Pons (tissue), 1 donor: ENCODE measurements at regions not wholly inside any gene's neighbourhood (a gene's known extent, or its start where the extent isn't known, plus 50 kb on each side); places are given as distances from the start of the nearest gene placed in this dataset.
"Not testable (repeated sequence)": the region's sequence is repeated elsewhere in the genome, so short reads cannot be mapped to it uniquely, and the experiment has no call there.

Source experiments
- DNase-seq: peaks from one replicate; pipeline ENCODE4 v3.0.0-alpha.2; 2016; ENCODE audit warnings: low spot score

- no peak for DNase-seq
Observed at GRCh38 chr16:35750701-35751104, 2291.3 kb downstream of the TP53TG3F start.

- DNase-seq = no peak
Observed at GRCh38 chr16:35751191-35751941, 2292.0 kb downstream of the TP53TG3F start.

- DNase-seq = no peak
Observed at GRCh38 chr16:35752012-35752772, 2292.8 kb downstream of the TP53TG3F start.

- DNase-seq = no peak
Observed at GRCh38 chr16:35752773-35753558, 2293.6 kb downstream of the TP53TG3F start.

GRCh38 chr16:35753559-35754390 lies 2294.4 kb downstream of the TP53TG3F start:
- DNase-seq = no peak

DNA sequence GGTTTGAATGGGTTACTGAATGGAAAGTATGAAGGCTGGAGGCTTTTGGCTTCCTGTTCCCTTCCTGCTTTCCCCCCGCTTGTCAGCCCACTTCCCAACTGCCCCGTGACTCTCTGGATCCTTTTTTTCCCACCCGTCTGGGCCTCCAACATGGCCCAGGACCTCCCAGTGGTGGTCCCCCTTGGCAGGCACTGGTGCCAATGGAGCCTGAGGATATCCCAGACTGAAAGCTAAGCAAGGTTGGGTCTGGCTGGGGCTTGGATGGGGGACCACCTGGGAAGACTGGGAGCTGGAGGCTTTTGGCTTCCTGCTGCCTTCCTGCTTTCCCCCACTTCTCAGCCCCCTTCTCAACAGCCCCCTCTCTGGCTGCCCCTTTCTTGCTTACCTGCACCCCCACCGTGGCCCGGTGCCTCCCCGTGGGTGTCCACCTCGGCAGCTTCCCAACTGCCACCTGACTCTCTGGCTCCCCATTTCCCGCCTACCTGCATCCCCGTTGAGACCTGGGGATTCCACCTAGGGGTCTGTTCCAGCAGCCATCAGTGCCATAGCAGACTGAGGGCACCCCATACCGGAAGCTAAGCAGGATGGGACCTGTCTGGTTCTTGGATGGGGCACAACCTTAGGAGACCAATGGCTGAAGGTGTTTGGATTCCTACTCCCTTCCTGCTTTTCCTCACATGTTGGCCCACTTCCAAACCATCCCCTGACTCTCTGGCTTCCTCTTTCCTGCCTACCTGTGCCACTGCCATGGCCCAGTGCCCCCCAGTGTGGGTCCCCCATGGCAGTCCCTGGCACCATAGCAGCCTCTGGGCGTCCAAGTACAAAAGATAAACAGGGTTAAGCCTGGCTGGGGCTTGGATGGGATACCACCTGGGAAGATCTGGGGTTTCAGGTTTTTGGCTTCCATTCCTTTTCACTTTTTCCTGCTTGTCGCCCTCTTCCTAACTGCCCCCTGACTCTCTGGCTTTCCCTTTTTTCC lies 2295.3 kb downstream of the TP53TG3F start:
- no peak for DNase-seq

DNA sequence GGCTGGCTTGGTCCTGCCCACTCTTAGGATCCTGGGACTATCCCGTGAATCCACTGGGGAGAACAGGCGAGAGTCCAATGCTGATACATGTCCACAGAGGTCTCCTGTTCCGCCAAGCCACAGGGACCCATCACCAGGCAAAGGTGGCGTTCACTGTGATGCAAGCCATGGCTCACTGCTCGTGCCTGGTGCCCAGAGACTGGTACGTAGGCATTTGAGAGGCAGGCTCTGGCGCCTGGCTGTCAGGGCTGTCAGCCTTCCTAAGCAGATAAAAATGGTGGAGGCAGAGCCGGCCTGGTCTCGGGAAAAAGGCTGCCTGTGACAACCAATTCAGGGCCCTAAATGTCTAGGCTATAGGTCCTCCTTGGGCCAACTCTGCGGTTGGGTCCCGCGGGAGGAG lies 2329.0 kb downstream of the TP53TG3F start:
- no peak for DNase-seq

- no peak for DNase-seq
Observed at GRCh38 chr16:35792516-35793285, 2333.3 kb downstream of the TP53TG3F start.

GRCh38 chr16:35793601-35794000 lies 2334.2 kb downstream of the TP53TG3F start:
- DNase-seq = no peak

GRCh38 chr16:35794896-35795295 lies 2335.5 kb downstream of the TP53TG3F start:
- DNase-seq = no peak

DNA sequence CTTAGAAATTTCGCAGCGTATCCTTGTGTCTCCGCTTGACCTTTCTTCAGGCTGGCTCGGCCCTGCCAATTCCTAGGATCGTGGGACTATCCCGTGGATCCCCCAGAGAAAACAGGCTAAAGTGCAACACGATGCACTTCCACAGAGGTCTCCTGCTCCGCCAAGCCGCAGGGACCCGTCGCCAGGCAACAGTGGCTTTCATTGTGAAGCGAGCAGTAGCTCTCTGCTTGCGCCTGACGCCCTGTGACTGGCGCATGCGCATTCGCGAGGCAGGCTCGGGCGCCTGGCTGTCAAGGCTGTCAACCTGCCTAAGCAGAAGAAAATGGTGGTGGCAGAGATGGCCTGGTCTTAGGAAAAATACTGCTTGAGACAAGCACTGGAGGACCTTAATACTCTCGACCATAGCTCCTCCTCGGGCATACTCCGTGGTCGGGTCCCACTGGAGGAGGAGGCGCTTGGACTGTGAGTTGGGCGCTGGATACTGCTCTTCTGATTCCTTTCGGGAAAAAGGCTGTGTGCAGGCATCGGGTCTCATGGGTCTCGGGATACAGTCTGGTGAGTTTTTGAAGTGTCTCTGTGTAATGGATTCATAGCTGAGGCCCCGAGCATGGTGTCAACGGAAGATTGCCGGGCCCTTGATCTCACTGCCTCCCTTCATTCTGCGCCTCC lies 2336.1 kb downstream of the TP53TG3F start:
- DNase-seq = no peak

GRCh38 chr16:35797811-35798210 lies 2338.4 kb downstream of the TP53TG3F start:
- DNase-seq = no peak

DNA sequence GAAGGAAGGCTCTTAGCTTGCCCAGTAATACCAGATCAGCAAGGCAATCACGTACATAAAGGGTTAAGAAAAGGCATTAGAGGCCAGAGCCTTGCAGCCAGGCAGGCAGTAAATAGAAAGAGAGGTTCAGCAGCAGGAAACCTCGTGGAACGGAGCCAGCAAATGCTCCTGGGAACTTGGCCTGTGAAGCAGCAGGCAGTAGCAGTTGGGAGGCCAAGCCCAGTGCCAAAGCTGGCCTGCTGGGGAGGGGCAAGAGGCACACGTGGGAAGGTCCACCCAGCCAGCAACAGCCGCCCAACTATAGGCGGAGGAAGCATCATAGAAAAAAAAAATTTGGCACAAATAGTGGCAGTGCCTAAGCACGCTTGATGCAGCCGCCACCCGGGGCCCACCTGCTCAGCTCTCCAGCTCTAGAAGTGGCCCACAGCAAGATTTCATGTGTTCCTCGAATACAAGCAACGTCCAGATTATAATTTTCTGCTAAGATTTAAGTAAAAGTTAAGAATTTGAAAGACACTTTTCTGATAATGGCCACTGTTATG lies 2339.5 kb downstream of the TP53TG3F start:
- DNase-seq = no peak

- not testable (repeated sequence) for DNase-seq
Observed at GRCh38 chr16:35804465-35804864, 2345.1 kb downstream of the TP53TG3F start.

- no peak for DNase-seq
Observed at GRCh38 chr16:35823342-35823741, 2363.9 kb downstream of the TP53TG3F start.

DNA sequence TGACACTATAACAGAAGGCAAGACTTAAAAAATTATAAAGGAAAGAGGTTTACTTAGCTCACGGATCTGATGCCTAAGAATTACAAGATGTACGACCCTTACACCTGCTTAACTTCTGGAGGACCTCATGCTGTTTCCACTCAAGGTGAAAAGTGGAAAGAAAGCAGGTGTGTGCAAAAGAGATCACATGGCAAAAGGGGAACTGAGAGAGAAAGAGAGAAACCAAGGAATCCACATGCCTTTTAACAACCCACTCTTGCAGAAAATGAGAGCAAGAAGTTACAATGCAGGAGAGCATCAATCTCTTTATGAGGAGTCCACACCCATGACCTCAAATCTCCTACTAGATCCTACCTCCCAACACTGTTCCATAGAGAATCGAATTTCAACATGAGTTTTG lies 2382.2 kb downstream of the TP53TG3F start:
- no peak for DNase-seq

DNA sequence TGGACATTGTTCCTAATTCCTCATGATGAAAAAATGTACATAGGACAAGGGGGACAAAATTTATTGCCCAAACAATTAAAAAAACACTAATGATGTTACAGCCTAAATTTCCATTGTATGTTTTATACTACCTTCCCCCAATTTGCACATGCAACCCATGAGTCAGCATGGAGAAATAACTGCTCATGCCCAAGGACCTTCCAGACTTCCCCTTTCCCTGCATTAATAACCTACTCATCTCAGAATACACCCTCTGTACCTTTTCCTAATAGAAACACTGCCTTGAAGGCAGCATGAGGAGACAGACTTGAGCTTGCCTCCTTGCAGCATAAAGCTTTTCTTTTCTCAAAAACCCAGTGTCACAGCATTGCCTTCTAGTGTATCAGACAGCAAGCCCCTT lies 2402.8 kb downstream of the TP53TG3F start:
- DNase-seq = no peak

DNA sequence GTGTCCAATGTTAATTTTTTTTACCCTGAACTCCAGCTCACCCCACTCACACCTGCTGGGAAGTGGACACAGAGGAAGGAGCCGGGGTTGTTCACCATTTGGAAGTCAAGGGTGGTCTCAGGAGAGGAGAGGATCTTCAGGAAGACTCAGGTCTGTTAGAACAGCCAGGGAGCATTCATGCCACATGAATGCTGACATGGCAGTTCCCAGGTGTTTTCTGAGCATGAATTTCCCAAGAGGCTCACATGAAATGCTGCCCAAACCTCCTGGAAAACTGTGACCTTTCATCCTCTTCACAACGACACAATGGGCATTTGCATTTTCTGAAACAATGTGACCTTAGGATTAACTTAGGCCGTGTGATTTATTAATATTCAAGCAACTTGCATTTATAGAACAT lies 2409.2 kb downstream of the TP53TG3F start:
- no peak for DNase-seq

DNA sequence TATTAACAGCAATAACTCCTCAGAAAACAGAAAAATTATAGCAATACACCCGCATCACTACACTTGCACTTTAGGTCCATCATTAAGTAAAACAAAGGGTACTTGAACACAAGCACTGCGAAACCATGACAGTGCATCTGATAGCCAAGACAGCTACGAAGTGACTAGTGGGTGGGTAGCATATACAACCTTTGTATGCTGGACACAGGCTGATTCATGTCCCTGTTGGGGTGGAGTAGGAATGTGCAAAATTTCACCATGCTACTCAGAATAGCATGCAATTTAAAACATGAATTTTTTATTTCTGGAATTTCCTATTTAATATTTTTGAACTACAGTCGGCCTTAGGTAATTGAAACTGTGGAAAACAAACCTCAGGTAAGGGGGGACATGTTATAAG lies 2414.1 kb downstream of the TP53TG3F start:
- DNase-seq = no peak
